GM19397 (cell line): ENCODE measurements at regions not wholly inside any gene's neighbourhood (a gene's known extent, or its start where the extent isn't known, plus 50 kb on each side); places are given as distances from the start of the nearest gene placed in this dataset.

ENCODE experiments used
- ATAC-seq: cut with Tn5 transposase; IDR thresholded peaks from one replicate; pipeline ENCODE4 v1.9.1; 2021; ENCODE audit warnings: mild to moderate bottlenecking, moderate library complexity; ENCODE audit not compliant: unreplicated experiment

- ATAC-seq: no peak
Measured at GRCh38 chr6:133170602-133171001, 70.6 kb upstream of the EYA4 start.

GRCh38 chr6:133171989-133172604, 69.1 kb upstream of the EYA4 start:
- no peak for ATAC-seq

GRCh38 chr6:133173276-133173675, 67.9 kb upstream of the EYA4 start:
- no peak for ATAC-seq

DNA sequence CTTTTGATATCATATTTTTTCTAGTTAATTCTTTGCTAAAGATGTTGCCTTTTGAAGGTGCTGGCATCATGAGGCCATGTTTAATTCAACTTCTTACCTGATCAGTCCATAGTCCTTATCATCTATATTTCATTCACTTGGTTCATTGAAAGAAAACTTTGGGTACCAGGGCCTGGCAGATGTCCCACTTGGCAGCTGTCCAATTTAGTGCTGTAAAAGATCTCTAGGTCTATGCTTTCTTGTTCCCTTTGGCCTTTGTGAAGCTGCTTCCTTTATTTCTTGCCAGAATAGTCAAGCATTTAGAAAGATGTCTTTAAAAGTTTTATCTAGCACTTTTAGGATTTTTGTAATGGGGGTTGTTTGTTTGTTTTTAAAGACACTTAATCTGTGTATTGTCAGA, 61.7 kb upstream of the EYA4 start:
- no peak for ATAC-seq

- ATAC-seq: no peak
Measured at GRCh38 chr6:133183691-133184090, 57.5 kb upstream of the EYA4 start.

- no peak for ATAC-seq
Measured at GRCh38 chr6:133184798-133185372, 56.3 kb upstream of the EYA4 start.

GRCh38 chr6:133185731-133186130, 55.4 kb upstream of the EYA4 start:
- no peak for ATAC-seq

GRCh38 chr6:133187114-133187513, 54.0 kb upstream of the EYA4 start:
- no peak for ATAC-seq

DNA sequence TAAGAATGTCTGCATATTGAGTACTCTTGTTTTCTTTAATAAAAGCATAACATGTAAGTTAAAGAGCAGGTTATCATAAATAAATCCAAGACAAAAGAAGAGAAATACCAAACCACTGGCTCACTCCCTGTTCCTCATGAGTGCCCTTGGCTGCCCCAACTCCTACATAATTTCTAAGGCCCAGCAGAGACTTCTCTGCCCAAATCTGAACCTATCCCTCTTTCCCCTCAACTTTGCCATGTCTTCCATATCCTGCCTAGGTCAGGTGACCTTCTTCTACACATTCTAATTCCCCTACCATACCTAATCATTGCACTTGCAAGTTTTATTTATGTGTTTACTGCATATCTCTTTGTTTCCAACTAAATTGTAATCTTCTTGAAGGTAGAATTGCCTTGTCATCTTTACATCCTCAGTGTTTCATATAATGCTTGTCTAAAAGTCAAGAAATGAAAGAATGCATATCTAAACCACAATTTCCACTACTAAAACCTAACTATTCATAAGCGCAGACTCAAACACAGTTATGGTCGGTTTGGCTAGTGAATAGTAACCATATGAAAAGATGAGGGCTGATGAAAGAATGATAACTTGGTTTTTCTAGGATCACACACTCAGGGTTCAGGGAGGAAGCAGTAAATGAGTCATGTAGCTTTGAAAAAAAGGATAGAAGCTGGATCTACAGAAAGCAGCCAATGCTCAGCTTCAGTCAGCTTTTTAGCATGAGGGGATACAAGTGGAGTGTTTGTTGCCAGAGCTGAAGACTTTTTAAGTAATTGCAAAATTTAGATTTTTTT, 53.3 kb upstream of the EYA4 start:
- ATAC-seq: no peak

DNA sequence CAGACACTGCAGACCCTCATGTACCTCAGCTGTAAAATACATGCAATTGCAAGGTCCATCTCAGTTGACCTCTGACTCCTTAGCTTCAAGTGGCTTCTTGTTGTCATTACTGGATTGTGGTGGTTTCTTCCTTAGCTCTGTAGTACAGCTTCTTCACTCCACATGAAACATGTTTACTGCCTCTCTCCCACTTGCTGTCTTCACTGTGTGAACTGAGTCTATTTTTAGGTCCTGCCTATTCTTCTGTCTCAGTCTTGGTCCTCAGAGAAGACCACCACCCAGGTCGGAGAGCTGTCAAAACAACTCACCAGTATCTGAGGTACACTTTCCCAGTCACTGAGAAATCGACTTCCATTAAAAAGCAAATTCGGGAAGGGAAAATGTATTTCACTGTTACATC, 50.2 kb upstream of the EYA4 start:
- ATAC-seq: no peak

DNA sequence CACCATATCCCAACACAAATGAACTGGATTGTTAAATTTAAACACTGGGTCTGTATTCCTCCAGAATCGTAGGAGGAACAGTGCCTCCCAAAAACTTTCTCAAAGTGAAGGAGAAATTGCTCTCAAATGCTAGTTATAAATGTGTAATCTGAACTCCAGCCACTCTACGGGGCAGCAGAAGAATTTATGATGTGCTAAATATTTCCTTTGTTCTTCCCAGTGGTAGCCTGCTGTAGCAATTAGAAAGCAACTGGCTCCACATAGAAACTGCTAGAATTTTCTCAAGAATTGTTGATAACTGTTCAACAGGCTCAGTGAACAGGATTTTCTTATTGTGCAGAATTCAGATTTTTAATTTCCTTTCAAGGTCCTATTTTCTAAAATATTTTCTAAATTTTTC, 49.8 kb upstream of the EYA4 start:
- ATAC-seq: no peak
